DMS114 treated with DMSO at 0.1 percent for 48 hours (cell line): ENCODE measurements at regions not wholly inside any gene's neighbourhood (a gene's known extent, or its start where the extent isn't known, plus 50 kb on each side); places are given as distances from the start of the nearest gene placed in this dataset.

Source experiments
- DNase-seq: peaks from one replicate; lab custom pipeline; 2025; ENCODE audit not compliant: unreplicated experiment; lab: John Stamatoyannopoulos, UW

- DNase-seq: no peak
Observed at GRCh38 chr5:130731839-130732238, 433.2 kb downstream of the HINT1 start.

- DNase-seq: no peak
Observed at GRCh38 chr5:130729541-130729940, 435.5 kb downstream of the HINT1 start.

GRCh38 chr5:130727830-130728229 is 437.2 kb downstream of the HINT1 start:
- no peak for DNase-seq

GRCh38 chr5:130724658-130725057 is 440.4 kb downstream of the HINT1 start:
- DNase-seq: no peak

GRCh38 chr5:130720355-130720754 is 444.7 kb downstream of the HINT1 start:
- no peak for DNase-seq

GRCh38 chr5:130715541-130715940 is 449.5 kb downstream of the HINT1 start:
- DNase-seq: no peak

- no peak for DNase-seq
Observed at GRCh38 chr5:130714200-130714599, 450.9 kb downstream of the HINT1 start.

GRCh38 chr5:130712324-130712723 is 452.7 kb downstream of the HINT1 start:
- no peak for DNase-seq

- no peak for DNase-seq
Observed at GRCh38 chr5:130710596-130710995, 454.5 kb downstream of the HINT1 start.

GRCh38 chr5:130708754-130709153 is 456.3 kb downstream of the HINT1 start:
- no peak for DNase-seq

- DNase-seq: no peak
Observed at GRCh38 chr5:130706696-130707095, 458.4 kb downstream of the HINT1 start.

- no peak for DNase-seq
Observed at GRCh38 chr5:130705368-130705767, 459.7 kb downstream of the HINT1 start.

GRCh38 chr5:130693509-130693908 is 471.5 kb downstream of the HINT1 start:
- DNase-seq: no peak

GRCh38 chr5:130692770-130693169 is 472.3 kb downstream of the HINT1 start:
- DNase-seq: no peak

GRCh38 chr5:130689831-130690230 is 475.2 kb downstream of the HINT1 start:
- no peak for DNase-seq

GRCh38 chr5:130687085-130687733 is 477.8 kb downstream of the HINT1 start:
- no peak for DNase-seq

- no peak for DNase-seq
Observed at GRCh38 chr5:130678637-130679036, 486.4 kb downstream of the HINT1 start.

GRCh38 chr5:130666462-130666861 is 498.6 kb downstream of the HINT1 start:
- DNase-seq: no peak

GRCh38 chr5:130652176-130652575 is 512.9 kb downstream of the HINT1 start:
- DNase-seq: no peak

GRCh38 chr5:130651440-130651839 is 513.6 kb downstream of the HINT1 start:
- DNase-seq: no peak

- DNase-seq: no peak
Observed at GRCh38 chr5:130643321-130643720, 521.7 kb downstream of the HINT1 start.

- no peak for DNase-seq
Observed at GRCh38 chr5:130642461-130642860, 522.6 kb downstream of the HINT1 start.

- no peak for DNase-seq
Observed at GRCh38 chr5:130627145-130627544, 537.9 kb downstream of the HINT1 start.
